NCI-H82 treated with DMSO at 0.1 percent for 48 hours (cell line): ENCODE measurements at regions not wholly inside any gene's neighbourhood (a gene's known extent, or its start where the extent isn't known, plus 50 kb on each side); places are given as distances from the start of the nearest gene placed in this dataset.

ENCODE experiments used
- DNase-seq: peaks from one replicate; lab custom pipeline; 2025; ENCODE audit not compliant: unreplicated experiment; lab: John Stamatoyannopoulos, UW

DNA sequence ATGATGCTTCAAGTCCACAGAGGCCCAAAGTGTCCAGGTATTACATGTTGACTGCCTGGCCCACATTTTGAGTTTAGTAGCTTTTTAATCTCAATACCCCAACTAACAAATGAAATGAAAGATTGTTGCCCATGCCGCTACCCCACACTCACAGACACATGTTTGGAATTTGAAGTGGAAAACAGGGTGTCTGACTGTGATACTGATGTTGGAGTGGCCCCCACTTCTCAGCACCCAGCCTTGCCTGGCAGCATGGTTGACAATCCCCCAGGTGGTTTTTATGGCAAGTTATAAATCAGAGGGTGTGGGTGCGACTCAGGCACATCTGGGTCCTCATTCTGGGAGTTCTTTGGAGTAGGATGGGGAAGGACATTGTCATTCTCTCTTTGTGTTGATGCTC, 314.7 kb upstream of the ZNF32 start:
- DNase-seq, result no peak

DNA sequence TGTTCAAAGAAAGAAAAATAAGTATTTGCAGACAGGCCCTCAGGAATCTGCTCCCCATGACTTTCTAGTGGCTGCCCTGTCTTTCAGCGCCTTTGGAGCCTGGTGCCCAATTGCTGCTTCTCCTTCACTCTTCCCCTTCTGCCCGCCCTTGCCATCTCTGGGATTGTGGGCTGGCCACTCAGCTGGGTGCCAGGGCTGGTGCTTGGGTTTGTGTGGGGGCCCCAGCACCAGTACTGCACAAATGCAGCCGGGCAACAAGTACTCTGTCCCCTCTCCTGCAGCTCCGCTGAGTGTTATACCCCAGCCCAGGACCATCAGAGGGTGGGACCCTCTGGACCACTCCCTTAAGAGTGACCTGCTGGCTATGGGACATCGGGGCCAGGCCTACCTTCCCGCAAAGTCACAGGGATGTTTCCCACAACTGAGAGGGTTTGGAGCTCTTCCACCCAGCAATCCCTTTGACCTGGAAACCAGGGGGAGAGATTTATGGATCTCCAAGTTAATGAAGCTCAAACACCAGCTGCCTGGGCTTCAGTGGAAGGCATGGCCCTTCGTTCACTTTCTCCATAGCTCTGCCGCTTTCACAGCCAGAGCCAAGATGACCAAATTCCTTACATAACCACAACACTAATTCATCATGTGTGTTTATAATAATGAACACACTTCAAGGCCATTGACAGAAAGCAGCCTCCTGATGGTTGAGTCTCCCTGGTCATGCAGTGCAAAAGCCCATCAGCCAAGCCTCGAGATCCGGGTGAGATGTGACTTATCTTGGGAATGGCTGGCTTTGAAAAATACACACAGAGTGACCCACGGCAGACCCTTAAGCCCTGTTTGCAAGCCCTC, 313.9 kb upstream of the ZNF32 start:
- no peak for DNase-seq

DNA sequence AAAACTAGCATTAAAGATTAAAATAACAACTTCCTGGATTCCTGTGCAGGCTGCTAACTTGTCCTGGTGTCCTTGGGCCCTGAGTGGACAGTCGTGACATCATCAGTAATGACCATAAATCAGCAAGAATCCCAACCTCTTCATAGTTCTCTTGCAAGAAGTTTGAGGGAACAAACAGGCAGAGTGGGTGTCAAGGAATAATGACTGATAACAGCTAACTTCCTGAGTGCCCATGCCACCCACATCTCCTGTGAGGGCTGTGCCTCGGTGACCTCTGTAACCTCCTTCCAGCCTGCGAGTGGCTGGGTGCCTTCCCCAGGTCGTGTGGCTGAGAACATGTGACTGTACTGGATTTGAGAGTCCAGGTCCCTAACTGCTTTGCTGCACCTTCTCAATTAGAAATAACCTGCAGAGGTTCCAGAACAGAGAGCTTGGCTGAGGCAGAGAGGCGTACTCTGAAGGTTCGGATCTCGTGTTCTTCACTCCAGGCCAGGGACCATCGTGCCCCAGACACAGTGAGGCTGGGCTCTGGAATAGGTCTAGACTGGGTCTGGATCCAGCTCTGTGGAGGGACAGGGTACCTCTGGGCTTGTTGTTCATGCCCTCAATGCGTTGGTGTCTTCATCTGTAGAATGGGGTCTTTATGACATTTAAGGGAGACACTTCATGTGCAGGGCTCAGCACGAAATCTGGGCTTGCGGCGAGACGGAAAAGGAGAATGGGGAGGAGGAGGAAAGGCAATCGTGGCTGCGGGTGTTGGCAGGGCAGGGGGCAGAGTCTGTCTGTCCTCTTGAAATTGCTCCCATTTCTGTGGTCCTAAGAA, 313.1 kb upstream of the ZNF32 start:
- no peak for DNase-seq

DNA sequence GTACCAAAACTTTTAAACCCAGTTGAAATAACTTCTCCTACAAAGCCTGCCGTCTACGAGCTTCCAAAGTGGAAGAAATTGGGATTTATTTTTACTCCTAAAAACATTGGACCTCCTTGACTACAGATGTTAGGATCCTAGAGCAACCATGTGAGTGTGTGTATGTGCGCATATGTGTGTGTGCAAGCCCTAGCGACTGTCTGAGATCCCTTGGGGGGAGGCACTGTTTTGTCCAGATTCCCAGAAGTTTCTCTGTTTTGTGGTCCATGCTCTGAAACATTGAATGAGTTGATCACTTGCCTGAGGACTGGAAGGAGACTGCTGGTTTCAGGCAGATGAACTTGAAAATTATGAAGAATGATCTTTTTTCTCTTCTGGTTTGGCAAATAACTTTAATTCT, 312.3 kb upstream of the ZNF32 start:
- no peak for DNase-seq

DNA sequence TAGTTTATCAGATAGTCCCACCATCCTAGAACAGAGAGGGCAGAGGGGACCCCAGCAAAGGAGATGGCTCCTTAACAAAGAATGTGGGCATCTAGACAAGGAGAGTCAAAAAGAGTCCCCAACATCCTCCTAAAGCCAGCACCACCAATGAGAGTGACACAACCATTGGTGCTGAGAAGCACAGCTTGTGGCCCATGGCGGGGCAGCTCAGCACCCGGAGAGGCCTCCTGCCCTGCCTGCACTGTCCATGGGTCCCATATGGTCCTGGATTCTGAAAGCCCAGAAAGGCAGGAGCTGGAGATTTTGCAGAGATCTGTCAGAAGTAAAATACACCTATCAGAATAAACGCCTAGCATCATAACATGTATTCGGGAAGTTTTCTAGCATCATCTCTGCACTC, 311.8 kb upstream of the ZNF32 start:
- no peak for DNase-seq

DNA sequence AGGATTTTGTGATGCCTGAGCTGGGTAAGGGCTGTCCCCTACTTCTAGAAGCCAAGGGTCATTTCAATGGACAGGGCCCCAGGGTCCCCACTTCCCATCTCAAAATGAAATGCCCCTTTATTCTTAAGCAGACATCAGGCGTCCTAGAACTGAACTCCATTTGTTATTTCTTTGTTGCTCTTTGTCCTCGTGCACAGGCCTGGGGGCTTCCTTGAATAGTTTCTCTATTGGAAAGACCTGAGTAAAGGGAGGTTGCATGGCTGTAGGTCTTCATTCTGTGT, 311.4 kb upstream of the ZNF32 start:
- DNase-seq, result no peak

DNA sequence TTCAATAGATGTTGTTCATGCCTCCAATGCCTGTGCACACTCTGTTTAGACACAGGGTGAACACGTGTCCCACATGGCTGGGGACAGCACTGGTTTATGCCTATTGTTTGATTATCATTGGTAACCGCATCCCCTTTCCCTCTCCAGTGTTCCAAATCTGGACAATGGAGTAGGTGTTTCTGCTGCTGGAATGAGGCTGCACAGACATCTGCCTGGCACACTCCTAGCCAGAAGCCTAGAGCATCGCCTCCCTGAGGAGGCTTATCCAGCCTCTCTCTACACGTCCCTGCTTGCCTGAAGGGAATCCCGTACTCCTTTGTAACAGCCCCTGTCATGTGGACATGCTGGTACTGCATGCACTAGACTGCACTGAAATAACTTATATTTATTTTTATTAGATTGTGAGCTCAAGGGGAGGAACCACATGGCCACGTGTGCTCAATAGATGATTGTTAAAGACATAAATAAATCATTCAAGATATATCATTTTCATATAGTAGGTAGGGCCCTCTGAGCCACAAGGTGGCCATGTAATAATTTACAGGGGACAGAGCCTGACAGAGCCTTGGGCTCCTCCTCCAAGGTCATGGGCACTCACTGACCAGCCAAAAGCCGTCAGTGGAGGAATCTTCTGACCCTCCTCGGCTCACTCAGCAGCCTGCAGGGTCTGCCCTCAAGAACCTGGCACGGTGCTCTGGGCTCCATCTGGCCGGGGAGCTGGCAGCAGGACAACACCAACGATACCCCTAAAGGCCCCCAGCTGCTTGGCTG, 310.9 kb upstream of the ZNF32 start:
- no peak for DNase-seq

DNA sequence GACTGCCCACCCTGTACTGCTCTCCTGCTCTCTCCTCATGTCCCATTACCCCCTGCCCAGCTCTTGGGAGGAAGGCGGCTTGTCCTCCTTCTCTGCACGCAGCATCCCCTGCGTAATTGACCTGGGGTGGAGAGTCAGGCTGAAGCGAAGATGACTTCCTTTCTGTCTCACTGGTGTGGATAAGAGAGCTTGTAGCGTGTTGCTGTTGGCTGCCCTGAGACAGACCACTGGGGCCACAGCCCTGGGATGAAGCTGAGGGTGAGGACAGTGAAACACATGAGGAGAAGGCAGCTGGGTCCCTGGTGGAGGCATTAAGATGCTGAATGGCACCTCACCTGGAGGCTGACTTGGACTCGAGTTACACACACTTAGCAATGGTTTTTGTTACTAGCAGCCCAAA, 310.3 kb upstream of the ZNF32 start:
- DNase-seq, result no peak

DNA sequence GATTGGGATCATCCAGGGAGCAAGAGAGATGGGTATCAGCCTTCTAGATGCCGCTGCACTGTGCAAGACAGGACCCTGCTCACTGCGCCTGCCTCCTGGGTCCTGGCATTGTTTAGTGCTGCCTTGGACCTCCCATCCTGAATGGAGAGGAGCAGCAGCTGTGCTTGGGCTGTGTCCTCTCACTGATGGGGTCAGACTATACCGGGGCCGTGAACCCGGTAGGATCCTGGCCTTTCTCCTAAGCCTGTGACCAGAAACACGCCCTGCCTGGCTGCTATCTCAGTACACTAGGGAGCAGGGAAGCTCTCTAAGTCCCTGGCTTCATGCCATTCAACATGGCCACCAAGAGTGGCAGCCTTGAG, 309.4 kb upstream of the ZNF32 start:
- DNase-seq, result no peak

DNA sequence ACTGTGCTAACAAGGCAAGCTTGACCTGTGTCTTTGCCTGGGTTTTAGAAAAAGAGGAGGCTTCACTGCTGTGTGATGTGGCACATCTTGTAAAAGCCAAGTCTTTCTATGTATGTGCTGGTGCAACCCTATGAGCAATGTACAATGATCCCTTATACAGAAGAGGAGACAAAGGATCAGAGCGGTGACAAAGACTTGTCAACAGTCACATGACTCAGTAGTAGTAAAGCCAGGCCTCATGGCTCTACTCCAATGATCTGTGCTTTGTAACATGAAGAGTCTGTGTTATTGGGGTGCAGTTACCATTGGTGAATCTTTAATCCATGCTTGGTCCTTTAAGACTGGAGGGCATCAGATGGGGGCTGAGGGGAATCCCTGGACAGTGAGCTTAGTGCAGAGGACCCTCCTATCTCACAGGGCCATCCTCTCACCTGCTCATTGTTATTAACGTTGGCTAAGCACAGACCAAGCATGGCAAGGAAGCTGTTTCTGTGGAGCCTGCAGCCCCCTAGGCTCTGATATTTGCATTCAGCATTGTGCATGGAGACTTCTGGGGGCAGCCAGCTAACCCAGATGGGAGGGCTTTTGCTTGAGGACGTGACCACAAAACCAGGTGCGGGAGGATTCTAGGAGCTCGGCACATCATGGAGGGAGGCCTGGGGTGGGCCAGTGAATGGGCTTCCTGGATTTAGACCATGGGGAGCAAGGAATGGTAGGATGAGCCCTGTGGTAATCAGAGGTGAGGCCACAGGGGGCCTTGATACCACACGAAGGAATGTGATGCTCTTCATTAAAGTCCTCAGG, 308.8 kb upstream of the ZNF32 start:
- DNase-seq, result no peak

DNA sequence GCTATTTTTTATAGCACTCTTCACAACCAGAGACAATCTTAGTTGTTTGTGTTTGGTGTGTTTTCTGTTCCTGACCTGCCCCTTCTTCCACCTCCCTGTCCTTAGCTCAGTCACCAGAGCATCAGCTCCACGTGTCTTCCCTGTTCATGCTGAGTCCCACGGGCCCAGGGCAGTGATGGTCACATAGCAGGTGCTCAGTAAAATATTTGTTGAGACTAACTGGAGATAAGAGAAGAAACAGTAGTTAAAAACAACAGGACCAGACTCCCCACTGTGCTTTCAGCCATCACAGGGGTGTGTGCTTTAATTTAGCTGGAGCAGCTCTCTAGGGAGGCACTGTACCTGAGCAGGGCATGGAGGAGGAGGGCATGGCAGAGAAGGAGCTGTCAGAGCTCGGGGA, 307.3 kb upstream of the ZNF32 start:
- DNase-seq, result no peak

DNA sequence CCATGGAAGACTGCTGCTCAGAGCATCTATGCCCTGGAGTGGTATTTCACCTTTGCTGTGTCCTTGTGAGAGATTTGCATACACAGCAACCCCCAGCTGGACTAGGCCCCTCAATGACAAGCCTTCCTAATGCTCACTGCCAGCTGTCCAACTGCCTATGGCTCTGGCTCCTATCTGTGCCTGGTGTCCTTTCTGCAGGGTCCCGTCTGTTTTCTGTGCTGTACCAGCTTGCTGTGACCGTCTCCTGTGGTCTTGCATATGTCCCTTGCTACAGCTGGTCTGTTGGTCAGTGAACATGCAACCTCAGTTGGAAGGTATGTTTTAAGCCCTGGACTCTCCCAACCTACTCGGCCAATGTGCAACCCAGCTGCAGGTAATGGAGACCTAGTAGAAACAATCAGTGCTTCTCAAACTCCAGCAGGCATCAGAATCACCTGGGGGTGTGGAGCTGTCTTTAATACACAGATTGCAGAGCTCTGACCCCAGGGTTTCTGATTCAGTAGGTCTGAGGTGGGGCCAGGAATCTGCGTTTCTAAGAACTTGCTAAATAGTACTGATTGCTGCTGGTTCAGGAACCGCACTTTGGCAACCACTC, 306.4 kb upstream of the ZNF32 start:
- DNase-seq, result no peak

DNA sequence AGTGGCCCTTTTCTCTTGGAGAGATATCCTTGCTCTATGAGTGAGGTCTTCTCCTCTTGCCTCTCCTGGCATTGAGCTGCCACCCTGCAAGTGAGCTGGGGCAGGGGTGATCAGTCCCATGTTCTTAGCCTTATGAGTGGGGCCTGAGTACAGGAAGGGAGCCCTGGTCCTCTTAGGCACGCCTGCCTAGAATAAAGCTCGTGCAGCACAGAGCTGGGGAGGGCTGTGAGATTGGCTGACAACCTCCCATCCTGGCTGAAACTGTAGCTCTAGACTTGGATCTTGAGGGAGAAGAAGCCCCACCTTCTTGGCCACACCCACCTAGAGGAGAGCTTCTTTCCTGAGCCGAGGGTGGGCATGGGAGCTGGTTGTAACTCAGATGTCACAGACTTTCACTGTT, 305.0 kb upstream of the ZNF32 start:
- DNase-seq, result no peak

DNA sequence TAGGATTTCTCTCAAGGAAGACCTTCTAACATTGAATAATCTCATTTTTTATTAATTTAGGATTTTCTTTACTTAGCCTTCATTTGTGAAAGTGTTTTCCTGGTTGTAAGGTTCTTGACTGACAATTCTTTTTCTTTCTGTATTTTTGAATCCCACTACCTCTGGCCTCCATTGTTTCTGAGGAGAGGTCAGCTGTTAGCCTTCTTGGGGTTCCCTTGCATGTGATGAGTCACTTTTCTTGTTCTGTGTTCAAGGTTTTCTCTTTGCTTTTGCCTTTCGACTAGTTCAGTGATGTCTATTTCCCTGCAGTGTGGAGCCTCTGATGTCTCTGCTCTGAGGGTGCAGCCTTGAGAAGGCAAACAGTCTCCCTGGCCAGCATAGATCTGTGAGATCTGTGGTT, 304.1 kb upstream of the ZNF32 start:
- no peak for DNase-seq

DNA sequence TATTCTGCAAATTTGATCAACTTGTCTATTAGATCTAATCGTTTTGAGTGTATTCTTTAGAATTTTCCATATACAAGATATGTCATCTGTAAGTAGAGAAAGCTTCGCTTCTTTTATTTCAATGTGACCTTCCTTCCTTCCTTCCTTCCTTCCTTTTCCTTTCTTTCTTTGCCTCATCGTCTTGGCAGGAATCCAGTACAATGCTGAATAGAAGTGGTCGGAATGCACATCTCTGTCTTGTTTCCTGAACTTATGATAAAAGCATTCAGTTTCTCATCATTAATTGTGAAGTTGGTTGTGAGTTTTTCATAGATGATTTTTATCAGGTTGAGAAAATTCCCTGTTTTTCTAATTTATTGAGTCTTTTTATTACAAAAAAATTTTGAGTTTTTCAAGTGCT, 300.7 kb upstream of the ZNF32 start:
- no peak for DNase-seq

DNA sequence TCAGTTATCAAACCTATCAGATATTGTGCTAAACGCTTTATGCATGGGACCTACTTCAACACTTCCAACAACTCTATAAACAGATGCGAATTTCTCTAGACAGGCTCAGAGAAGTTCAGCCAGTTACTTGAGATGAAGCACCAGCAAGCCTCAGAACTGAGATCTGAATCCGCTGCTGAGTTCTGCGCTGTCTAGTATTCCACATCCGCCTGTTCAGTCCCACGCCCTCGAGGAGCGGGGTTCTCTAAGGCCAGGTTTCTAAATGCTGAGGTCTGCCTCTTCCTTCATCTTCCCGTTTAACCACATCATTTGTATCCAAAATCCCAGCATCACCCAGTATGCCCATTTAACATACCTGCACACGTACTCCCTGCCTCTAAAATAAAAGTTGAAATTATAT, 297.8 kb upstream of the ZNF32 start:
- no peak for DNase-seq

DNA sequence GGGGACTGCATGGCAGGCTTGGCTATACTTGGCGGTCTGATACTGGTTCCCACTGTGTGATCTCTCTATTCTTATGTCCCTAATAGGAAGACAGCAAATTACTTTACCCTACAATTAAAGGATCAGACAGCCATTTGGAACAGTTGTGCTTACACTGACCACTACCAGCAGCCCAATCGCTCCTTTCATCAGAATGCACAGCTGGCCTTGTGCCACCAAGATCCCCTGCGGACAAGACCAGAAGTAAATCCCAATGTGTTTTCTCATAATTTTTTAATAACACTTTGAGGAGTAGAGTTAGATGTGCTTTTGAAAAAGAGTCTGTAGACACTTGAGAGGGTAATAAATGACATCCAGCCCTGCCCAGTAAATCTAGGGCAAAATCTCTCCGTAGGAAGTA, 297.2 kb upstream of the ZNF32 start:
- no peak for DNase-seq

DNA sequence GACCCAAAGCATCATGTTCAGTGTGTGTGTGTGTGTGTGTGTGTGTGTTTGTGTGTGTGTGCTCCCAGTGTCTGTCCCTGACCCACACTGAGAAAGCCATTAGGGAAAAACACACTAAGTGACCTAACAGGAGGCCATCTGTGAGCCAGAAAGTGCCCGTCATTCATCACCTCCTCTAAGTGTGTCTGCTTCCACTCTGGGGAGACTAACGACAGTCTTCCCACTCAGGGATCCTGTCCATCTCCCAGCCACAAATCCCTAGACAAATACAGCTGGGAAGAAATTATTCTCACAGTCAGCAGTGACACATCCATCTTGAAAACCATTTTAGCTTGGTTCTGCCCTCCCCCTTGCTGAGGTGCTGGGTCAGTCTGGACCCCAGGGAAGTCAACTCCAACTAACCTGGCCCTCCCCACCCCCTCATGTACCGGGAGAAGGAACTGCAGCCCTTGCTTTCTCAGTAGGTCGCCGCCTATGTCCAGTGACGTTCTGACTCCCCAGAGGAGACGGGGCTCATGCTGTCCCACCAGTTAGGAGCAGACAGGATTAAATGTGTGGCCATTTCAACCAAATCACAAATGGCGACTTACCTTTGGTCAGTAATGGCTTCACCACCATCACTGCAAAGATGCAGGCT, 296.5 kb upstream of the ZNF32 start:
- no peak for DNase-seq

DNA sequence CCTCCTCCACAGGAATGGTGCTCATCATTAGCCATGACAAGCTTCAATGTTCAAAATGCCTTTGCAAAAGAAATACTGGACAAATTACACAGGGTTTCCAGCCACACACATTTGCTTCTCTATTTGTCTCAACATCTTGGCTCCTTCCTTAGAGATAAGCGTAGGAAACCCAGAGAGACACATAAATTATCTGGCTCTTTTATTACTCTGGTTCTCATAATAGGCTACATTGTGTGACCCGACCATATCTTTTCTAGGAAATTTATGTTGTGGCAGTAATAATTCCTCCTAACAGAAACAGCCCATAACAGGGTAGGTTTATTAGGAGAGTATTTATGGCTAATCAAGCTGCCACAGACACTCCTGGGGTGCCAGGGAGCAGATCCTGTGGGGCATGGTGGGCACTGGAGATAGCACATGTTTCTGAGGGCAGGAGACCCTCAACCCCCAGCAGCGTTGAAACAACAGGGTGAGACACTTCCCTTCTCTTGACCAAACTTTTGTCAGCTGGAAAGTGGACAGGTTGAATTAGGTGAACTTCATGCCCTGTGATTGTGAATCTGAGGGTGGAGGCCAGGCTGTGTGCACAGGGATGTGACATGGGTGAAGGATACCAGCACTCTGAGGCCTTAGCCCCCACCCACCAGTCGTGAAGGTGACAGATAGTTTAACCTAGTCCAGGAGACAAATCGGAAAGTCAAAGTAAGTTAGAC, 295.9 kb upstream of the ZNF32 start:
- no peak for DNase-seq
